Eye (tissue), 1 donor: ENCODE measurements at regions not wholly inside any gene's neighbourhood (a gene's known extent, or its start where the extent isn't known, plus 50 kb on each side); places are given as distances from the start of the nearest gene placed in this dataset.

Experiments
- DNase-seq: peaks from one replicate; pipeline ENCODE4 v3.0.0-alpha.2; 2015

- DNase-seq = no peak
These were observed 985.0 kb downstream of the C4orf33 start for GRCh38 chr4:130080872-130081451.

GRCh38 chr4:130090427-130090826 is 994.5 kb downstream of the C4orf33 start:
- no peak for DNase-seq

GRCh38 chr4:130092187-130093015 is 996.4 kb downstream of the C4orf33 start:
- DNase-seq = no peak

GRCh38 chr4:130099105-130099504 is 1003.2 kb downstream of the C4orf33 start:
- no peak for DNase-seq

GRCh38 chr4:130110189-130110588 is 1014.2 kb downstream of the C4orf33 start:
- DNase-seq = no peak

GRCh38 chr4:130110770-130111169 is 1014.8 kb downstream of the C4orf33 start:
- peak; percentile 26 for DNase-seq

GRCh38 chr4:130124066-130124465 is 1028.1 kb downstream of the C4orf33 start:
- DNase-seq = peak; percentile 66

- DNase-seq = no peak
These were observed 1029.5 kb downstream of the C4orf33 start for GRCh38 chr4:130125467-130125866.

- no peak for DNase-seq
These were observed 1031.3 kb downstream of the C4orf33 start for GRCh38 chr4:130127297-130127696.

GRCh38 chr4:130131536-130131935 is 1035.6 kb downstream of the C4orf33 start:
- no peak for DNase-seq

GRCh38 chr4:130141651-130142050 is 1045.7 kb downstream of the C4orf33 start:
- DNase-seq = no peak

GRCh38 chr4:130143656-130144055 is 1047.7 kb downstream of the C4orf33 start:
- no peak for DNase-seq

GRCh38 chr4:130146773-130147172 is 1050.8 kb downstream of the C4orf33 start:
- DNase-seq = no peak

- DNase-seq = peak; percentile 65
These were observed 1051.7 kb downstream of the C4orf33 start for GRCh38 chr4:130147641-130148040.

GRCh38 chr4:130154901-130155300 is 1058.9 kb downstream of the C4orf33 start:
- DNase-seq = no peak

- no peak for DNase-seq
These were observed 1067.7 kb downstream of the C4orf33 start for GRCh38 chr4:130163701-130164100.

GRCh38 chr4:130165381-130165780 is 1069.4 kb downstream of the C4orf33 start:
- no peak for DNase-seq

- DNase-seq = no peak
These were observed 1076.2 kb downstream of the C4orf33 start for GRCh38 chr4:130172156-130172555.

GRCh38 chr4:130178106-130178505 is 1082.2 kb downstream of the C4orf33 start:
- DNase-seq = no peak

GRCh38 chr4:130183096-130183495 is 1087.1 kb downstream of the C4orf33 start:
- DNase-seq = no peak

- peak; percentile 81 for DNase-seq
These were observed 1087.8 kb downstream of the C4orf33 start for GRCh38 chr4:130183766-130184165.

GRCh38 chr4:130185123-130185522 is 1089.2 kb downstream of the C4orf33 start:
- DNase-seq = no peak

GRCh38 chr4:130186931-130187330 is 1091.0 kb downstream of the C4orf33 start:
- peak; percentile 3 for DNase-seq

GRCh38 chr4:130187587-130187986 is 1091.6 kb downstream of the C4orf33 start:
- DNase-seq = no peak

- DNase-seq = no peak
These were observed 1096.8 kb downstream of the C4orf33 start for GRCh38 chr4:130192787-130193186.
